OCI-LY3 (cell line): ENCODE measurements at regions not wholly inside any gene's neighbourhood (a gene's known extent, or its start where the extent isn't known, plus 50 kb on each side); places are given as distances from the start of the nearest gene placed in this dataset.

Experiments used
- EZH2phosphoT487 ChIP-seq: fragments of 200-600 bp; shearing (Covaris generic); IDR thresholded peaks from 2 replicates; pipeline ENCODE4 v1.6.1; 2018; ENCODE audit warnings: antibody characterized with exemption, mixed run types, low read depth
- TF ChIP-seq, protein P1 (sequence below): fragments of 200-600, 300-600 bp; sonication (generic); IDR thresholded peaks from 2 replicates; pipeline ENCODE4 v1.5.1; 2014; ENCODE audit warnings: antibody characterized with exemption, low read length, low read depth

DNA sequence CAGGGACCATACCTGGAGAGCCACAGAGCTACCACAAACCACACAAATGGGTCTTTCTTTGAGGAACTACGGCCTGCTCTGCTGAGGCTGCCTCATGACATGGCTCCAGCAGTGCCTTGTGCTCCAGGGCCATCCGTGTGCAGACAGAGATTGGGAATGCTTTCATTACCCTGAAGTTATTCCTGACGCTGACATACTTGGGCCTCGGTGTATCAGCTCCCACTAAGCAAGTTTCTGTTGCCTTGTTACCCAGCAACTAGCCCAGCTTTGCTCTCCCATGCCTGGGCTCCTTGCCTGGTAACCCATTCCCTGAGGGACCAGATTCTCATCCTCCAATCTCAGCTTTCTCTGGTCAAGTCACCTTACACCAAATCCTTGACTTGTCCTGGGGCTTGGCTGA is 80.3 kb upstream of the FZD7 start:
- TF ChIP-seq, protein P1, sequence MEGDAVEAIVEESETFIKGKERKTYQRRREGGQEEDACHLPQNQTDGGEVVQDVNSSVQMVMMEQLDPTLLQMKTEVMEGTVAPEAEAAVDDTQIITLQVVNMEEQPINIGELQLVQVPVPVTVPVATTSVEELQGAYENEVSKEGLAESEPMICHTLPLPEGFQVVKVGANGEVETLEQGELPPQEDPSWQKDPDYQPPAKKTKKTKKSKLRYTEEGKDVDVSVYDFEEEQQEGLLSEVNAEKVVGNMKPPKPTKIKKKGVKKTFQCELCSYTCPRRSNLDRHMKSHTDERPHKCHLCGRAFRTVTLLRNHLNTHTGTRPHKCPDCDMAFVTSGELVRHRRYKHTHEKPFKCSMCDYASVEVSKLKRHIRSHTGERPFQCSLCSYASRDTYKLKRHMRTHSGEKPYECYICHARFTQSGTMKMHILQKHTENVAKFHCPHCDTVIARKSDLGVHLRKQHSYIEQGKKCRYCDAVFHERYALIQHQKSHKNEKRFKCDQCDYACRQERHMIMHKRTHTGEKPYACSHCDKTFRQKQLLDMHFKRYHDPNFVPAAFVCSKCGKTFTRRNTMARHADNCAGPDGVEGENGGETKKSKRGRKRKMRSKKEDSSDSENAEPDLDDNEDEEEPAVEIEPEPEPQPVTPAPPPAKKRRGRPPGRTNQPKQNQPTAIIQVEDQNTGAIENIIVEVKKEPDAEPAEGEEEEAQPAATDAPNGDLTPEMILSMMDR = no peak
- TF ChIP-seq EZH2phosphoT487 = no peak
